Hematopoietic multipotent progenitor cell treated with erythropoietin and hydrocortisone succinate and interleukin-3 and kit ligand, for 6 days (in vitro differentiated cells): ENCODE measurements at regions not wholly inside any gene's neighbourhood (a gene's known extent, or its start where the extent isn't known, plus 50 kb on each side); places are given as distances from the start of the nearest gene placed in this dataset.
A peak's percentile ranks its signal among the peaks of the same experiment; 100 is the strongest.

Experiments used
- DNase-seq: peaks from one replicate; pipeline ENCODE4 v3.0.0-alpha.2; 2015

DNA sequence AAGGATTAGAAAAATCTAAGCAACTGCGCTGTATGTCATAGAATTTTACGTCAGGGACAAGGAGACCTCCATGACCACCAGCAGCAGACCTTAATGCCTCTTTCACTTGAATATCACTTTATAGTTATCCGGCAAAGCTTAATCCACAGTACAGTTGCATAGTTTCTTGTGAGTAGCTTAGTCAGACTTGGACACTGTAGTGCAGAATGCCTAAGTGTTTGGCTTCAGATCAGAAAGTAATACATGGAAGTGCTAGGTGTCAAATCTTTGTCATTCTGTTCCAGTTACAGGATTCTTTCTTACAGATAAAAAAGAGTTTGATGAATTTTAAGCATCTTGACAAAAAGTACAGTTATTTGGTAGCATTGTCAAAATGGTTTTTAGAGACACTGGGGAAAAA, 239.9 kb upstream of the PAPPA start:
- DNase-seq: no peak

DNA sequence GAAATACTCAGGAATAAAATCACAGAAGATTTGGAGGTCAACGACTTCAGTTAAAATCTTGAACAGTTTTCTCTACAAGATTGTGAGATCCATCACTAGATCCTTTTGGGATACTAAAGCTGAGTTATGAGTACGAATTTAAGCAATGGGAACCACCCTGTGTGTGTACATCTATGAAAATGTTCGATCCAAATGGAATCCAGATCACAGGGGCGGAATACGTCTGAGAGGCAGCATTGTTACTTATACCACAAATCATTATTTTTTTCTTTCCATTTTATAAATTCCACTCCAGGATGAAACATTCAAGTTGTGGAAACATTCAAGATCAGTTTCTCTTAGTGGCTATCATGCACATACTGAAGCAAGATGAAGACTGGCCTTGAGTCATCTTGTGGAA, 239.3 kb upstream of the PAPPA start:
- DNase-seq: no peak

DNA sequence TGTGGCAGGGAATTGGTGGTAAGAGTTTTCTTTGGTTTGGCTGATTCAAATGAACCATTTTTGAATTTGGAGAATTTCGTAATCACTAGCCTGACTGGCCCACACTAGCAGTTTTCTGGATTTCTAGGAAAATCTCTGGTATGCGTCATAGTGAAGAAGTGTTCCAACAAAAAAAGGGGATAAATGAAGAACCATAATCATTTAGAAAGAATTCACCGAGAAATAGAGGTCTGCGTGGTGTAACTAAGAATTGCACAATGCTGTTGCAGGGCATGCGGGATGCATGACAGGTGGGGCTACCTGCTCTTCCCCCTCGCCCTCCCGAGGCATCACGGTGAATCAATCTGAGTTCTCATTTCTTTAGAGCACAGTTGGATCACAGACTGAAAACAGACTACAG, 232.3 kb upstream of the PAPPA start:
- no peak for DNase-seq

DNA sequence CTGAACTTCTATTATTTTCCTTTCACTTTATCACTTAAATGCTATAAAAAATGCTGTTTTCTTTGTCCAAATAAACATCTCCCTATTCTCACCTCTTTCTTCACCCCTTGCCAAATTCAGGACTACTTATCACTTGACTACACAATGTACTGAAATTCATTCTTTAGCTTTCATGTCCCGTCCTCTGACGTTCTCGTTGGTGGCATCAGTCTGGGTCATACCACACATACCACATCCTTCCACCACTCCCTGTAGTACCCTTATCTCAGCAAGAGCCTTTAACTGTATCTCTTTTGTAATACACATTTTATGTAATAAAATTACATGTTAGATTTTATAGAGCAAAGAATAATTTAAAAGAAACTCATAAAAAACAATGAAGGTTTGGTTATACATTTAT, 231.1 kb upstream of the PAPPA start:
- DNase-seq: peak; percentile 50

DNA sequence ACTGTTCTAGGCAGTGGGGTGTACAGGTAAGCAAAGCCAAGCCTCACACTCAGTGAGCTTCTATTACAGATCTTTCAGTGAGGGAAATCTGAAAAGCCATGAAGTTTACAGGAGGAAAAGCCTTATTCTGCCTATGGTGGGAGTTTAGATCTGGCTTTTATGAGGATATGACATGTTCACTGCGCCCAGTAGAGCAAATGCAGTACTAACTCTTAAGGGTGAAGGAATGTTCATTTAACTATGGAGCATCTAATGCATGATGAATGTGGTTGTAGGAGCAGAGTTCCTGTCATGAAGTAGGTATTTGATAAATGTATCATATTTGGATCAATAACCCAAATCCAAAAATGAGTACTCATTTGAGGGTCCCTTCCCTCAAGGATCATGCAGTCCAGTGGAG, 230.2 kb upstream of the PAPPA start:
- no peak for DNase-seq

DNA sequence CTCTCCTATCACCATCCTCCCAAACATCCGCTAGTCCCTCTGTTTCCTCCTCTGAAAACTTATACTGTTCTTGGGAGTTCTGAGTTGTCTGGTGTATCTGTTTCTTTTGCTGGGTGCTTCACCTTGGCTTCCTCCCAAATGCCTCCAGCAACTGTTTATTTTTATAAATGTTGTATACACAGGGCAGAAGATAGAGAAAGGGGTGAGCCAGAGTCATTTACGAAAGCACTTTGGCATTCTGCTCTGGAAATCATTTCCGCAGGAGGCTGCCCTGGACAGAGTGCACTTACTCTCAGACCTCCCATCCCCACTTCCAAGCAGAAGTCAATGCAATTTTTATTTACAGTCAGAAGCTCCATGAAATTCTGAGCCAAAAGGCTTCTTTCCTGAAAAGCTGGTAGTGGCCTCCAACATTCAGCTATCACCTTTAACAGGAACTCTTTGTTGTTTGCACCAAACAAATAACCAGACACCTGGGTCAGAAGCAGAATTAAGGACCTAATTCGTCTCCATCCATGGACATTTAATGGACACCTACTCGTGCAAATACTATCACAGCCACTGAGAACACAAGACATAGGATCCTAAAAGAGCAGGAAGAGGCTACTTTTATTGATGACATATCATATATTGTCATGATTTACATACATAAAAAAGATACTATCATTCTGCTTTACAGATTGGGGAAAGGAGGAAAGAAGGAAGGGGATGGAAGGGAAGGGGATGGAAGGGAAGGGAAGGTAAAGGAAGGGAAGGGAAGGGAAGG, 229.5 kb upstream of the PAPPA start:
- DNase-seq: no peak

DNA sequence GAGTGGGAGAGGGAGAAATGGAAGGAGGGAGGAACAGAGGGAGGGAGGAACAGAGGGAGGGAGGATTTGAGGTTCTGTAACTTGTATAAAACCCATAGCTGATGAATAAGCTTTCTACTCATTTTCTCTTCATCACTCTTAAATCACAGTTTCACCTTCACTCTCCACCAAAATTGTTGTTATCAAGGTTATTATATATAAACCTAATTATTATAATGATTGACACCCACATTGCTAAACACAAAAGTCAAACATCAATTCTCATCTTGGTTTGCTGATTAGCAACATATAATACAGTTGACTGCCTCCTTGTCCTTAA, 229.0 kb upstream of the PAPPA start:
- DNase-seq: no peak

DNA sequence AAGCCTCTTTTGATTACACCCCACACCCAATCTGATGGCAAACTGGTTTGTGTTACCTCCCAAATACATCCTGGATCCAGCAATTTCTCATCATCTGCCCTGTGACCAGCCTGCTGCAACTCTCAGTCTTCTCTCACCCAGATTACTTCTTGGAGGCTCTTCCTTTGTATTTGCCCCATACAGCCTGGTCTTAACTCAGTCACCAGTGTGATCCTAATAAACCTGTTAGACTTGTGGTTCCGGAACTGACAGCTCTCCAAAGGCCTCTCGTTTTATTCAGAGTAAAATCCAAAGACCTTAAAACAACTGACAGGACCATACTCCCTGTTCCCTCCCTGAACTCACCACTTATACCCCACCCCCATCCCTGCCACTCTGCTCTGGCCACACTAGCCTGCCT, 228.2 kb upstream of the PAPPA start:
- no peak for DNase-seq

DNA sequence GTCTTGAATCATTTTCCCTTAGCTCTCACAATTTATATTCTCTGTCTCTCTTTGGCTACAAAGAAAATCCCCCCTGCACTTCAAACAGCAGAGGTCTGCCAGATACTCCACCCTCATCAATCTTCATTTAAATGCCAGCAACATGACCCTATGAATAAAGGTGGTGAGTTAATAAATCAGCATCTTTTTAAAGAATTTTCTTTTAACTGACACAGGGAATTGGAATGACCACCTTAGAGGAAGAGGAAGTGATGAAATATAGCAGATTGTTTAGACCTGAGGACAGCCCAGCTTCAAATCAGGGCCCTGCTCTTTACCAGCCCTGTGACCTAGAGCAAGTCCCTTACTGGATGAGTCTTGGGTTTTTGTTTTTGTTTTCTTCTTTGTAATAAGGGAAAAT, 223.1 kb upstream of the PAPPA start:
- no peak for DNase-seq

DNA sequence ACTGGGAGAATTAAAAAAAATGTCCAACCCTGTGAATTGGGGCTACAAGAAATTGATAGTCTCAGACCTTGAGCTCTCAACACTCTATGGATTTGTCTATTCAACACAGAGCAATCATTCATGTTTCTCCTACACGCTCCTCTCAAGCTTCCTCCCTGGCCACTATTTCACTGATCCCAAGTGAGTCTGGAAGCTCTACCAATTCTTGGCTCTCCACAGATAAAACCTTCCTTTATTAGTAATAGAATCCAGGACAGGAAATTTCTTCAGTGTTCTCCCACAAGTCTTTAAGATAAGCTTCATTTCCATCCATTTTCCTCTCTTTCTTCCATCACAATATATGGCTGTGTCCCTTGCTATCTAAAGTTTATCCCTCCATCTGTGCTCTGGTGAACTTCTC, 215.1 kb upstream of the PAPPA start:
- no peak for DNase-seq

DNA sequence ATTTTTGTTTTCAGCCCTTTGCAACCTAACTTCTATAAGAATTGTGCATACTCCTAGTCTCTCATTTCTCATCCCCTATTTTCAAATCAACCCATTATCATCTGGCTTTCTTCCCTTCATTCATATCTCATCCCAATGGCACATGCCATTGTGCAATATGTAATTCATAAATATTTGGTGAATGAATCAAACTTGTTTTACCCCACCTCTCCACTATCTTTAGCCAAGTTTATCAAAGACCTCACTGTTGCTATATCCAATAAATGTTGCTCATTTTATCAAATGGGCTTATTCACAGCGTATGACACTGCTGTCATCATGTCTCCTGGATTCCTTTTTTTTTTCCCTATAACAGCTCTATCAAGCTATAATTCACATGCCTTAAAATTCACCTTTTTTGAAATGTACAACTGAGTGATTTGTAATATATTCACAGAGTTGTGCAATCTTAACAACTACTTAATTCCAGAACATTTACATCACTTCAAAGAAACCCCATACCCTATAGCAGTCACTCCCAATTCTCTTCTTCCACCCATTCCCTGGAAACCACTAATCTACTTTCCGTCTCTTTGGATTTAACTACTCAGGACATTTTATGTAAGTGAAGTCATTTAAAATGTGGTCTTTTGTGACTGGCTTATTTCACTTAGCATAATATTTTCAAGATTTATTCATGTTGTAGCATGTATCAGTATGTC, 214.4 kb upstream of the PAPPA start:
- no peak for DNase-seq

DNA sequence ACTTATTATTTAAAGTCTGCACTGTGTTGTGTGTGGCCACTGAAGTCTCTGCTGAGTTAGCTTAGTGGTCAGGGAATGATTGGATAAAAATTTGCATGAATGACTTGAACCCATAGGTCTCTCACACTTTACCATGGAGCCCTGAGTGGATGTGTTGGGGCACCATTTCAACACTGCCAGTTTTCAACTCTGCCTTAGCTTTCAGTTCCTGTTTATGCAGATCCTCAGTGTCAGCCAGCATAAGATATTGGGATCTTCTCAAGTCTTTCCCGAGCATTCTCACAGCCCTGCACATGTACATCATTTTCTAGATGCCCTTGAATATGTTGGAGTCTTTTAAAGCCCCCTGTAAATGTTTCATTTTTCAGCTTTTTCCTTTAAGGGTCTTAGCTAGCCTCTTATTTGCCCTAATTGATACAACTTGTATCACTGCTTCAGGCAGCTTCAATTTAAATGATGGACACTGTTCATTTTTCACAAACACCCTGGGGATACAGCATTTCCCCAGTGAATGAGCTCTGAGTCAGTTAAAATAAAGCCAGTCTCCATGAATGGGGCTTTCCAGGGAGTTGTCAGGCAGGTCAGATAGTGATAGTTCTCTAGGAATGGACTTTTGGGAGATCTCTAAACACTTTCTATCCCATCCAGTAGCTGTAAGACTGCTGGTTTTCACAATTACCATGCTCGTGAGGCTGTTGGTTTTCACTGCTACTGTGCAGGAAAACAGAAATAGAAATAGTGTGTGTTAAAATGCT, 211.9 kb upstream of the PAPPA start:
- no peak for DNase-seq

DNA sequence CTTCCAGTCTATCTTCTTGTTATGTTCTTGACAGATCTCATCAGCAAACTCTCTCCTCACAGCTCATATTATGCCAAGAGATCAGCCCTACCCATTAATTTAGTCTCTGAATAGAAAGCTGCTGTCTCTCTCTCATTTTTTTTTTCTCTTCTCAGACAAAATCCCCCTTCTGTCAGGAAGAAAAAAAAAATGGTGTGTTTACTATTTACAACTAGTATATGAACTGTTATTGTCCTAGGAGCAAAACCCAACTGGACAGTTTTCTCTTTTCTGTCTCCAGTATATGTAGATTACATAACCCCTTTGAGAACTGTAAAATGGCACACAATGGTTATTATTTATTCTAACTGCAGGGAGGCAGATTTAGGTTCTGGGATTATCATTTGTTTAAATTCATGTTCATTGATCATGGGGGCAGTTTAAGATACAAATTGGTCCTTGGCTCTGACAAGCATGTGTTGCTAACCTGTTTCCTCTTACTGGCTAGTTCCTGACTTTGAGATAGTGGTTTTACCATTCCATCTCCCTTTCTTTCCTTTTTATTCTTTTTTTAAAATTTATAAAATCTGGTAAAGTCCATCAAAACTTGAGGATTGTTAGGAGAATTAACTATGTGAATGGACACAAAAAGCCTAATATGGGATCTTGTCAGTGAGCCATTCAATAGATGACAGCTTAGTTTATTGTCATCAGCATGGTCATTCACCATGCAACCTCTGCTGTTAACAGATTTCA, 210.0 kb upstream of the PAPPA start:
- no peak for DNase-seq

DNA sequence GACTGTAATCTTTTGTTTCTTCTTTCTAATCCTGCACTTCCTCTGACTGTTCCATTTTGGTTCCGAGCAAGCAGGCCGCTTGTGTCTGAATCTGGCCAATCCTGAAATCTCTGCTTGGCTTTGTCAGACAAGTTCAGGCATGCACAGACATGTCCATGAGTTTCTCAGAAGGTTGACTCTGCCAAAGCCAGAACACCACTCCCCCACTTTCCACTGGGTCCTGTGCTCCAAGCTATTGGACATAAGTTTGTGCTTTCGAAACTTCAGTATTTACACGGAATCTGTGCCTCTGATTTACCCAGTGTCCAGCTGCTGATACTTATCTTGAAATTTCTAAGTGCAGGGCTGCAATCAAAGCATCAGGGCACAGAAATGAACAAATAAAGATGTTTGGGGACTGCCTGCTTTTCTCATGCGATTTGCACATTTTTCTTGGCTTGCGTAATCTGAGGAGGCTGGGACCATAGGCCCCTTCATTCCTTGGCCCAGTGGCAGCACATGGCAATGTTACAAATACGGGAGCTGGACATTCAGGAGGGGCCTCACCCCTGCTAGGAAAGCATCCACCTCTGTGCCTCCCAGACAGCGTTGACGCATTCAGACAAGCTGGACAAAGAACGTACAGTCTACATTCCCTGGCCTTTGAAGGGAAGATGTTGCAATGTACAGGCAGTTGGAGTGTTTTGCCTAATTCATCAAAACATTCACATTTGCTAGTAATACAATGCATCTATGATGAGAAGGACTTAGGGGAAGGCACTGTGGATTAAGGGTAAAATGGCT, 209.2 kb upstream of the PAPPA start:
- no peak for DNase-seq

DNA sequence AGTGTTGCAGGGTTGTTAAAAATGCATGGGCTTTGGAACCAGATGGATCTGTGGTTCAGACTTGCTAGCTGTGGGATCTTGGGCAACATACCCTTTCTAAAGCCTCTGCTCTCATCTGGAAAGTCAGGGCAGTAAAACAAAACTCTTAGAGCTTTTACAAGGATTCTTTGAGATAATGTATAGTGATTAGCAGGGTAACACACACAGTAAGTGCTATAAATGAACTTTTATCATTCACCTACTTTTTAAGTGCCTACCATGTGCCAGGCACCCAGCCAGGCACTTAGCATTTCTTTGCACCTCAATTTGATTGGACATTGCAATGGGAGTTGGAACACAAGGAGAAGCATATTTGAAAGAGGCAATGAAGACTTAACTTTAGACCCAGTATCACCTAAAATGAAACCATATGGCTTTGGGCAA, 208.6 kb upstream of the PAPPA start:
- no peak for DNase-seq

DNA sequence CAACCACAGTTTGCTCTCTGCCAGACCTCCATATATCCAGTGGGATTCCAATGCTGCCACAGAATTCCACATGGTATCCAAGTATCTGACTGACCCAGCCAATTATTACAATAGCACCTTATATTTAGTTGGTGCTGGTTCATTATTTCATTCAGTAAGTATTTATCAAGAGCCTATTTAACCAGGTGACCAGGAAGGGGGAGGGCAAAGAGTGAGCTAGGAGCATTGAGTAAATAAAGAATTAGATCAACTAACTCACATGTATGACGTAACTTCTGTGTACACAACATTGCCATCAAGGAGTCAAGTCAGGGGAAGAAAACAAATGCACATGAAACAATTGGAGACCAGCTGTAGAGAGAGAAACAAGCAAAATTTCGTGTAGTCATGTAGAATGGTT, 207.1 kb upstream of the PAPPA start:
- DNase-seq: no peak

DNA sequence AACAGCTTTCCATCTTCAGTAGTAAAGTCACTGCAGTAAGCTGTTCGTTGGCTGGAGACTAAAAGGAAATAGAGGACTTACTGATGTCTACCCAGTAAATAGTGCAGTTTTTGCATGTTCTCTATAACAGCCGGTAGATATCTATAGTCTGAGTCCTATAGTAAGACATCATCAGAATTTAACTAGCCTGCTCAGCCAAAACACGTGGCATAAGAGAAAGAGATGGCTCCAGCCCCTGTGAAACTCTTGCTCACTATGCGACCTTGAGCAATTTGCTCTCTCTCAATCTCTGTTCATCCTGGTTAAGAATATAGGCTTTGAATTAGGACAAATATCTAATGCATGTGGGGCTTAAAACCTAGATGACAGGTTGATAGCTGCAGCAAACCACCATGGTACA, 201.6 kb upstream of the PAPPA start:
- DNase-seq: no peak

DNA sequence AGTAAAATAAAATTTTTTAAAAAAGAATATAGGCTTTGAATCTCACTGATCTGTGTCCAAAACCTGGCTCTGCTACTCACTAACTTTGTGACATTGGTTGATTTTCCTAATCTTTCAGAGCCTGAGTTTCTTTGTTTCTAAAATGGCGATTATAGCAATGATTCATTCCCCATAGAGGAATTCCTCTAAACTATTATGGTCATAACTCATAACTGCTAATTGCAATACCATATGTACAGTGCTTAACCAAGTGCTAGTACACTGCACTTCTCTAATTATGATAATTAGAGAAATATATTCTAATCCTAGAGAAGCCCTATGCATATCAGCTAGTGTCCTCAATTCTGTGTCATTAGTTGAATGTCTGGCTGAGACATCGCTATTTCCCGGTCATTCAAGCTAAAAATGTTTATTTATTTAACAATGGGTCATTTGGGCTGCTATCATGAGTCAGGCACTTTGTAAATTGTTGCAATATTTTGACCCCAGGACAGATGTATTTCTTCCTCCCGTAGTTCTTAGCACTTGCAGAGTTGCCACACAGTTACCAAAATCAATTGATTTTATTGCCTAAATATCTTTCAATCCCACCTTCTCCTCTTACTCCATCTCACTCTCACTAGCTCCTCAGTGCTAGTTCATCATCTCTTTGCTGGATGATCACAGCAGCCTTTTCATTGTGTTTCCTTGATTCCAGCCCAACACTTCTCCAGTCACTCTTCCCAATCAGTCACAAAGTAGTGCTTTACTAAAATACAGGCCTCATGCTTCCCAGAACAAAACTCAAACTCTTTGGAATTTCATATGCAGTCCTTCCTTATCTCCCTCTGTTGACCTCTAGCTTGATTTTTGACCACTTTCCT, 200.9 kb upstream of the PAPPA start:
- DNase-seq: no peak

DNA sequence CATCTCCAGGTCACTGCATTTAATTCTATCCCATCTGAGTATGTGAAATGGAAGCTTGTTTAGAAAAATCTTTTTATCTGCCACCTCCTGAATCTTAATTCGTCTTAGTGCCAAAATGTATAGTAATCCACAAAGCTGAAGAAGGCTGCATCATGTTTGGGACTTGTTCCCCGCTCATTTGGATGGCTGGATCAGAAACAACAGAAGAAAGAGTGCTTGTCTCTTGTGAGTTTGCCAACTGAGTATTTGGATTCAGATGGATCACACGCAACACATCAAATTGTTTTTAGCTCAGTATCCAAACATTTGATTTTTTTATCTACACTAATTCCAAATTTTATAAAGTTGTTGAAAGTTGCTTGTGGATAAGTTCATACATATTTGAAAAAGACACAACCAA, 197.2 kb upstream of the PAPPA start:
- no peak for DNase-seq

DNA sequence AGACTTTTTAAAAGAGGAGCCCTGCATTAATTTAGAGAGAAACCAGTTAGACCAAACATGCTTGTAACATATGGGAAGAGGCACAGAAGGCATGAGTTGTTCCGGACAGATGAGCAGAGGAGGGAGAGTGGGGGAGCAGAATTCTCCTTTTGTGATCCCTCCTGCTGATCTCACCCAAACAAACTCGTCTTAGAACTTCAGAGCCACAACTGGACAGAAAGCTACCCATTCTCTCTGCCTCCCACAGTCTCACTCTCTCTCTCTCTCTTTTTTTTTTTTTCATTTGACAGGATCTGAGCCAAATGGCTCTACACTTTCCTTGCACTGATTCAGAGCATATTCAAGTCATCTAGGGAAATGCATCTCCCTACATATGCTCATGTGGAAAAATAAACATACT, 196.0 kb upstream of the PAPPA start:
- DNase-seq: no peak

DNA sequence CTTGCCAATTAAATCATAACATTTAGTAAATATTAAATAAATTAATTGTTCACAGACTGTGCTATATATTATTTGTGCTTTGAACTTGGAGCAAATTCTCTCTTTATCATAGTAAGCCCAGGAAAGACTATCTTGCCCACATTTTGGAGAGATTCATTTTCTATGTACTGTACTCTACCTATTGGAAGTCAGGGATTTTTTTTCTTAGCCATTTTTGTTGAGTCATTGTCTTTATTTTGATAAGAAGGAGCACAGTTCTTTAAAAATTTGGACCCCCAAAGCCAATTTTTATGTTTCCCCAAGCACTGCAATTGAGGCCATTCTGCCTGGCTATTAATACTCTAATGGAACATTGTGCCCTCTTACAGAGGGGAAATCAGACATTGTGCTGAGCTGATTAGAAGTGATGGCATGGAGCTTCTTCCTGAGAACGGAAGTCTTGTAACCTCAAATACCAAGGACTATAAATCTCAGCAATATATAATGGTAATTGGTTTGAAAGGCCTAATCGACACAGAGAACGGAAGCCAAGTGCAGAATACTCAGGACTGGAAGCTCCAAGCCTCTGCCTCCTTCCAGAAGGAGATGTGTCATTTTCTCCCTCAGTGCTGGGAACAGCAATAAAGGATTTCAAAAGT, 188.8 kb upstream of the PAPPA start:
- no peak for DNase-seq
